ENCODE measurements at regions not wholly inside any gene's neighbourhood (a gene's known extent, or its start where the extent isn't known, plus 50 kb on each side); places are given as distances from the start of the nearest gene placed in this dataset.
"Not testable (repeated sequence)": the region's sequence is repeated elsewhere in the genome, so short reads cannot be mapped to it uniquely, and the experiment has no call there.

GRCh38 chr7:51389952-51390351 is 73.3 kb upstream of the COBL start:
- not testable (repeated sequence) for DNase-seq (ENCODE audit: low spot score); FAIRE-seq

DNA sequence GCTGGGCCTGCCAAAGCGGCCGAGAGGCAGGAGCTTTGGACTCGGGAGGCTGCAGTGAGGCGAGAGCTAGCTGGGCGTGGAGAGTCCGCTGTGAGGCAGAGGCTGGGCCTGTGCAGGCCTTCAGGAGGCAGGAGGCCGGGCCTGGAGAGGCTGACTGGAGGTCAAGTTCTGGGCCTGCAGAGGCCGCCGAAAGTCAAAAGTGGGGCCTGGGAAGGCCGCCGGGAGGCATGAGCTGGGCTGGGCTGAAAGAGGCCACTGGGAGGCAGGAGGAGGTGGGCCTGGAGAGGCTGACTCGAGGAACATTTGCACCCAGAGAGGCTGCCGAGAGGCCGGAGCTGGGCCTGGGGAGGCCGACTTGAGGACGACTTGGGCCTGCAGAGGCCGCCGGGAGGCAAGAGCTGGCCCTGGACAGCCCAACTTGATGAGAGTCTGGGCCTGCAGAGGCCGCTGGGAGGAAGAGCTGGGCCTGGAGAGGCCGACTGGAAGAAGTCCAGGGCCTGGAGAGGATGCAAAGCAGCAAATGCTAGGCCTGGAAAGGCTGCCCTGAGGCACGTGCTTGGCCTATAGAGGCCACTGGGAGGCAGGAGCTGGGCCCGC is 72.7 kb upstream of the COBL start:
- DNase-seq (ENCODE audit: low spot score); FAIRE-seq: not testable (repeated sequence)

DNA sequence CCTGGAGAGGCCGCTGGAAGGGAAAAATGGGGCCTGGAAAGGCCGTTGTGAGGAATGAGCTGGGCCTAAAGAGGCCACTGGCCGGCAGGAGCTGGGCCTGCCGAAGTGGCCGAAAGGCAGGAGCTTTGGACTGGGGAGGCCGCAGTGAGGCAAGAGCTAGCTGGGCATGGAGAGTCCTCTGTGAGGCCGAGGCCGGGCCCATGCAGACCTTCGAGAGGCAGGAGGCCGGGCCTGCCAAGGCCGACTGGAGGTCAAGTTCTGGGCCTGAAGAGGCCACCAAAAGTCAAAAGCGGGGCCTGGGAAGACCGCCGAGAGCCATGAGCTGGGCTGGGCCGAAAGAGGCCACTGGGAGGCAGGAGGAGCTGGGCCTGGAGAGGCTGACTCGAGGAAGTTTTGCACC is 71.6 kb upstream of the COBL start:
- FAIRE-seq; DNase-seq (ENCODE audit: low spot score): not testable (repeated sequence)

DNA sequence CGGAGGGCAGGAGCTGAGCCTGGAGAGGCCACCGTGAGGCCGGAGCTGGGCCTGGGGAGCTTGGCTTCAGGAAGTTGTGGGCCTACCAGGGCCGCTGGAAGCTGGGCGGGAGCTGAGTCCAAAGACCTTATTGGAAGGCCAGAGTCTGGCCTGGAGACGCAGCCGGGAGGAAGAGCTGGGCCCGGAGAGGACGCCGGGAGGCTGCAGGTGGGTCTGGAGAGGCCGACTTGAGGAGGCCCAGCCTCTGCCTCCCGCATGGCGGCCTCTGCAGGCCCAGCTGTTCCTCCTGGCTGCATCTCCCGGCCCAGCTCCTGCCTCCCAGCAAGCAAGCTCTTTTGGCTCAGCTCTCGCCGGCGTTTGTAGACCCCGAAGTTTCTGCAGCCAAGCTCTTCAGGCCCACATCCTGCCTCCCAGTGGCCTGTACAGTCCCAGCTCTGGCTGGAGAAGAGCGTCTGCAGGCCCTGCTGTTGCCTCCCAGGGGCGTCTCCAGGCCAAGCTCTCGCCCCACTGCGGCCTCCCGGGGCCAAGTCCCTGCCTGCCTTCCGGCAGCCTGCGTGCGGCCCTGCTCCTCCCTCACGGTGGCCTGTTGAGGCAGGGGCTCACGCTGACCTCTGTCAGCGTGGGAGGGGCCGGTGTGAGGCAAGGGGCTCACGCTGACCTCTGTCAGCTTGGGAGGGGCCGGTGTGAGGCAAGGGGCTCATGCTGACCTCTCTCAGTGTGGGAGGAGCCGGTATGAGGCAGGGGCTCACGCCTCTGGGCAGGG is 70.4 kb upstream of the COBL start:
- not testable (repeated sequence) for DNase-seq (ENCODE audit: low spot score); FAIRE-seq

GRCh38 chr7:51386184-51386583 is 69.6 kb upstream of the COBL start:
- not testable (repeated sequence) for FAIRE-seq; DNase-seq (ENCODE audit: low spot score)

- DNase-seq (ENCODE audit: low spot score); FAIRE-seq: not testable (repeated sequence)
These were observed 65.6 kb upstream of the COBL start for GRCh38 chr7:51382243-51382642.

DNA sequence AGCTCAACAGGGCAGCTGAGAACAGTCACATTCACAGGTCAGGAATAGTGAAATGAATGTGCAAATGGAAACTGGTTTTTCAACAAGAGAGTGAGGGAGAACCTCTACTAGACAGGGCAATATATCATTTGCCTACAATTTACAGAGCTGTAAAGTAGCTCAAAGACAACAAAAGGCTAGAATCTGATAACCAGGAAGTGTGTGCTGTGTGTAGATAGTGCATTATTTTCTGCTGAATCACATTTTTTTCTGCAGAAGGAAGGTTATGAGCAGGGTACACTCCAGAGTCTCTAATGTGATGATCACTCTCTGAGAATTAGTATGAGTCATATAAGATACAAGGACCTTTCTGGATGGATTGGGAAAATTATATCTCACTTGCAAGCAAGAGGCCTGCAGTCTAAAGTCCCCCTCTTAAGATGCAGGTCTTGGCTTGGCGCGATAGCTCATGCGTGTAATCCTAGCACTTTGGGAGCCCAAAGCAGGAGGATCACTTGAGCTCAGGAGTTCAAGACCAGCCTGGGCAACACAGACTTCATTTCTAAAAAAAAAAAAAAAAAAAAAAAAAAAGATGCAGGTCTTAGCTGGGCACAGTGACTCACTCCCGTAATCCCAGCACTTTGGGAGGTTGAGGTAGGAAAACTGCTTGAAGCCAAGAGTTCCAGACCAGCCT is 59.9 kb upstream of the COBL start:
- DNase-seq (ENCODE audit: low spot score) (peak; percentile 93), FAIRE-seq (peak; percentile 74)

DNA sequence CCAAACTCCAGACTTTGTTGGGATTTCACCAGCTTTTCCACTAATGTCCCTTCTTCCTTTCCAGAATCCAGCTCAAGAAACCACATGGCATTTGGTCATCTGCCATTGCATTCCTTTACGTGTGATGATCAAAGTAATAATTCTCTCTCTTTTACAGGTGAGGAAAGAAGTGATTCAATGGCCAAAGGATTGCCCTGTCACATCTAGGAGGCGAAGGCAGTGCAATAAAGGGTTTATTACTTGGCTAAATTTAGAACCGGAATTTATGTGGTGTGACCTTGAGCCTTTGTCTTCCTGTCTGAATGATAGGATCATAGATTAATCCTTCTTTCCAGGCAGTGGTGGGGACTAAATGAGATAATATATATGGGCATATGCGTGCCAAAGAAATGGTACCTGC is 58.3 kb upstream of the COBL start:
- peak; percentile 70 for DNase-seq (ENCODE audit: low spot score)
- FAIRE-seq, result no peak

- not testable (repeated sequence) for DNase-seq (ENCODE audit: low spot score); FAIRE-seq
These were observed 57.0 kb upstream of the COBL start for GRCh38 chr7:51373607-51374006.

DNA sequence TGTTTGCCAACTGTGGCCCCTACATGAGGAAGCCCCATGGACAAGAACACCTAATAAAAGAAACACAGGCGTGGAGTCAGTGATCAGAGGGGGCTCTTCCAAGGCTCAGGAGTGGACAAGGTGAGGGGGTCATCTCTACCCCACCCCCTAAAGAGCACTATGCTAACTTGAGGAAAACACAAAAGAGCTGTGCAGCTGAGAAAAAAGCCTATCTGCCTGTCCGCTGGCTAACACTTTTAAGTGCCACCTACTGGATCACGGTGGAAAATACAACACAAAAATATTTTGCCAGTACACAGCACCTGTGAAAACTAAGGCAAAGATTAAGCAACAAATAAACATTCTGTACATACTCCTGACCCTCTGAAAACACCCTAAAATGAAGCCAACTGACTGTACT is 53.1 kb upstream of the COBL start:
- DNase-seq (ENCODE audit: low spot score) (no peak), FAIRE-seq (no peak)

DNA sequence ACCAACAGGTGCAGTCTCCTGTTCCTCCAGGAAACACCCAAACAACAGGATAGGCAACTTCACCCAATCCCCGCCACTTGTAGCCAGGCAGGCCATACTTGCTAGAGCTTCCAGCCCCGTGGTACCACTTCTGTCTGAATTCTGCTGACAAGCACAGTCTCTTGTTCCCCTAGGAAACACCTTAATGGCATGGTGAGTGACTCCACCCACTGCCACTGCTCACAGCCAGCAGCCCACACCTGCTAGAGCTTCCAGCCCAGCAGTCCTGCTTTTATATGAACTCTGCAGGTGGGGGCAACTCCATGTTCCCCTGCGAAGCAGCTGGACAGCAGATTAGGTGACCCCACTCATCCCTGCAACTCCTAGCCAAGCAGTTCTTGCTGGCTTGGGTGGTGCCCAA is 52.6 kb upstream of the COBL start:
- DNase-seq (ENCODE audit: low spot score); FAIRE-seq: not testable (repeated sequence)

- DNase-seq (ENCODE audit: low spot score), result no peak
- FAIRE-seq, result no peak
These were observed 51.7 kb upstream of the COBL start for GRCh38 chr7:51368334-51368733.

- DNase-seq (ENCODE audit: low spot score), result no peak
- no peak for FAIRE-seq
These were observed 51.0 kb upstream of the COBL start for GRCh38 chr7:51367614-51367968.

DNA sequence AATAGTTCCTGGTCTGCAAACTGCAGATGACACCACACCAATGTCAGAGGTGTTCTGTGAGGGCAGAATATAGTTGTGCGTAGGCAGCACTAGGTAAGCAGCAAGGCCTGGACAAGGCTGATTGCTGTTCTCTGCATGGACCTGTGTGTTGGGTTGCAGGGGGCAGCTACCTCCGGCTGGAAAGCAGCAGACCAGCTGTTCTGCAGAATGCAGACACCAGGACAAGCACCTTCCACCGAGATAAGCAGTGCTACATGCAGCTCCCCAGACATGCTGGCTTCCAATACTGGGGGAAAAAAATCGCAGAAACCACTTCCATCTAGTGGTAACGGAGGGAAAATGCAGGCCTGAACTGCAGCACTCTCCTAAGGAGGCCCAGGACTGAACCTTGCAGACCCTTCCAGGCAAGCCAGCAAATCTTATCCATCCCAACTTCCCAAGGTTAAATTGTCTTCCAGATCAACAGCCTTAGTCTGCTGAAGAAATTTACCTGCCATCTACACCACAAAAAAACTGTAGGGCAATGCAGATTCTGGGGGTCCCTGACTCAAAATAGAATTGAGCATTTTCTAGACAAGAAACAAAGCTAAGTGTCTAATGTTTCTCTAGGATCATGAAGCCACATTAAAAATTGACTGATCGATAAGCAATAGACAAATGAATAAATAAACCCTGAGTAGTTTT is 50.5 kb upstream of the COBL start:
- FAIRE-seq (no peak), DNase-seq (ENCODE audit: low spot score) (peak; percentile 32)

Data from RCC 7860 (cell line).